Gastrocnemius medialis (tissue), 4 donors: ENCODE measurements at regions not wholly inside any gene's neighbourhood (a gene's known extent, or its start where the extent isn't known, plus 50 kb on each side); places are given as distances from the start of the nearest gene placed in this dataset.

Source experiments
- CTCF ChIP-seq, 5 experiments: fragments of 450-650 bp in 3 of 5; fragments of 200-600 bp in 2 of 5; sonication (generic) in 2 of 5; IDR thresholded peaks in 4 of 5; conservative IDR thresholded peaks in 1 of 5; 1 replicate in 4 of 5; 2 replicates in 1 of 5; pipeline ENCODE4 v1.5.1; 2016 to 2019; ENCODE audit warnings: antibody characterized with exemption in 5 of 5, mild to moderate bottlenecking in 3 of 5, moderate library complexity in 3 of 5
- POLR2A ChIP-seq, 2 donors: fragments of 450-650 bp; IDR thresholded peaks; one replicate each; pipeline ENCODE4 v1.6.1; 2017; ENCODE audit warnings: antibody characterized with exemption in 2 of 2, mild to moderate bottlenecking in 2 of 2, moderate library complexity in 2 of 2

- no peak for TF ChIP-seq POLR2A (IDR thresholded peaks at IDR 0.05)
- no peak for TF ChIP-seq CTCF (IDR thresholded peaks at IDR 0.05 in 4 of 5, conservative IDR thresholded peaks at IDR 0.05 in 1 of 5)
Measured at GRCh38 chr9:77097335-77097734, 77.9 kb downstream of the FOXB2 start.
